Mesendoderm (in vitro differentiated cells): ENCODE measurements at regions not wholly inside any gene's neighbourhood (a gene's known extent, or its start where the extent isn't known, plus 50 kb on each side); places are given as distances from the start of the nearest gene placed in this dataset.

Source experiments
- DNase-seq: peaks from one replicate; pipeline ENCODE4 v3.0.0; 2013
- H2AK5ac ChIP-seq: 2 replicates; pipeline ENCODE4 v1.6.1; 2013; ENCODE audit warnings: low read length, inconsistent platforms
- H2BK120ac ChIP-seq: 2 replicates; pipeline ENCODE4 v1.6.1; 2013; ENCODE audit warnings: low read depth, mild to moderate bottlenecking, low read length, moderate library complexity, mixed read lengths
- H2BK15ac ChIP-seq: replicated peaks from 2 replicates; pipeline ENCODE4 v1.6.1; 2013; ENCODE audit warnings: low read depth, mild to moderate bottlenecking, moderate library complexity
- H2BK5ac ChIP-seq: 2 replicates; pipeline ENCODE4 v1.6.1; 2013; ENCODE audit warnings: low read length, inconsistent platforms
- H3K18ac ChIP-seq: 2 replicates; pipeline ENCODE4 v1.6.1; 2013; ENCODE audit warnings: mild to moderate bottlenecking, low read length, mixed read lengths
- H3K23ac ChIP-seq: one replicate; pipeline ENCODE4 v1.6.1; 2013; ENCODE audit warnings: low read length
- H3K27ac ChIP-seq: 2 replicates; pipeline ENCODE4 v1.5.1; 2013; ENCODE audit warnings: low read depth, mild to moderate bottlenecking, inconsistent platforms, low read length, moderate library complexity
- H3K27me3 ChIP-seq: 2 replicates; pipeline ENCODE4 v1.6.1; 2013; ENCODE audit warnings: low read length, control low read depth, mild to moderate bottlenecking, inconsistent platforms; ENCODE audit not compliant: insufficient read depth, poor library complexity
- H3K36me3 ChIP-seq: 2 replicates; pipeline ENCODE4 v1.6.1; 2013; ENCODE audit warnings: low read length, inconsistent platforms; ENCODE audit not compliant: control insufficient read depth, insufficient read depth
- H3K4ac ChIP-seq: one replicate; pipeline ENCODE4 v1.6.1; 2013; ENCODE audit warnings: low read depth, mild to moderate bottlenecking, low read length, moderate library complexity
- H3K4me1 ChIP-seq: 2 replicates; pipeline ENCODE4 v1.6.1; 2013; ENCODE audit warnings: low read depth, low read length, inconsistent platforms; ENCODE audit not compliant: control insufficient read depth
- H3K4me2 ChIP-seq: 2 replicates; pipeline ENCODE4 v1.6.1; 2013; ENCODE audit warnings: low read length
- H3K4me3 ChIP-seq: 2 replicates; pipeline ENCODE4 v1.5.1; 2013; ENCODE audit warnings: mild to moderate bottlenecking, low read length
- H3K56ac ChIP-seq: one replicate; pipeline ENCODE4 v1.6.1; 2013; ENCODE audit warnings: low read length
- H3K79me1 ChIP-seq: 2 replicates; pipeline ENCODE4 v1.6.1; 2013; ENCODE audit warnings: low read length, inconsistent platforms
- H3K79me2 ChIP-seq: 2 replicates; pipeline ENCODE4 v1.6.1; 2013; ENCODE audit warnings: mild to moderate bottlenecking, low read length; ENCODE audit not compliant: control insufficient read depth, insufficient read depth
- H3K9ac ChIP-seq: 2 replicates; pipeline ENCODE4 v1.6.1; 2013; ENCODE audit warnings: low read length, inconsistent platforms
- H4K5ac ChIP-seq: one replicate; pipeline ENCODE4 v1.6.1; 2013; ENCODE audit warnings: low read length
- H4K8ac ChIP-seq: one replicate; pipeline ENCODE4 v1.6.1; 2013; ENCODE audit warnings: low read depth, mild to moderate bottlenecking, control low read depth, low read length, moderate library complexity
- WGBS: extraction: QIAGEN DNeasy Blood & Tissue Kit; methylation state at CpG from one replicate; pipeline ENCODE4 v1.1.7; 2013; ENCODE audit warnings: low lambda C conversion rate, missing lambda C conversion rate; ENCODE audit not compliant: insufficient coverage; ENCODE audit errors: extremely low coverage; 5-methylcytosine and 5-hydroxymethylcytosine counted together

DNA sequence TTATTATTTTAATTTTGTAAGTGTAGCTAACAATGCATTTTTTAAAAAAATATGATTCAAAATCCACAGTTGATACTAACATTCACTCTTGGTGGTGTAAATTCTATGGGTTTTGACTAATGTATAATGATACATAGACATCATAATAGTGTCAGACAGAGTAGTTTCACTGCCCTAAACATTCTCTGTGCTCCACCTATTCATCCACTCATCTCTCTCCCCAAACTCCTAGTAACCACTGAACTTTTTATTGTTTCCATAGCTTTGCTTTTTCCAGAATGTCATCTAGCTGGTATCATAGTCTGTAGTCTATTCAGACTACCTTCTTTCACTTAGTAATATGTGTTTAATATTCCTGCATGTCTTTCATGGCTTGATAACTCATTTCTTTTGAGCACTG is 194.0 kb upstream of the NLGN4Y start:
- H3K79me1 ChIP-seq, result no peaks in the 10 kb centered on the region
- H3K4ac ChIP-seq, result no peak overlapping the region
- no peak overlapping the region for H2BK5ac ChIP-seq
- no peaks in the 10 kb centered on the region for H3K27me3 ChIP-seq
- no peak overlapping the region for H3K23ac ChIP-seq
- no peak overlapping the region for H3K18ac ChIP-seq
- no peak overlapping the region for H3K9ac ChIP-seq
- no peaks in the 10 kb centered on the region for H3K4me1 ChIP-seq
- H3K79me2 ChIP-seq, result no peaks in the 10 kb centered on the region
- no peak for DNase-seq
- H2BK120ac ChIP-seq, result no peak overlapping the region
- no peak overlapping the region for H2AK5ac ChIP-seq
- H2BK15ac ChIP-seq, result no peak overlapping the region
- H3K56ac ChIP-seq, result no peak overlapping the region
- H4K8ac ChIP-seq, result no peak overlapping the region
- no peak overlapping the region for H3K27ac ChIP-seq
- H4K5ac ChIP-seq, result no peak overlapping the region
- H3K36me3 ChIP-seq, result no peaks in the 10 kb centered on the region
- no peak overlapping the region for H3K4me3 ChIP-seq
- no peak overlapping the region for H3K4me2 ChIP-seq

DNA sequence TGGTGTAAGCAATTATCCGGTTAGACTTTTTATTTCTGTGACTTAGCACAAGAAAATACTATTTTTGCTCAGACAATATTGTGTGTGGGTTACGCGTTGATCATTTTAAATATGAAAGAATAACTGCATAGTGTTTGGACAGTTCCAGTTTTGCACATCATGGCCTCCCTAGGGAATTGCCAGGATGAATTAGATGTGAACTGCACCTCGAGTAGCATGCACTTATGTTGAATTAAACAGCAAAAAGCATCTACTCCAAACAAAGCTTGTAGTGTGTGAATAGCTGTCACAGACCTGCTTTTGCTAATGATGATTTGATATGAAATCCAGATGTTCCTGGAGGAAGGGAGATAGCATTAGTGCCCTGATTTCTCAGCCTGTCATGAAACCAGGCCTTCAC is 184.8 kb upstream of the NLGN4Y start:
- no CpG with 5 or more reads among the region's 4 CpGs for WGBS
- no peaks in the 10 kb centered on the region for H3K79me2 ChIP-seq
- no peak overlapping the region for H3K4me2 ChIP-seq
- no peak overlapping the region for H2BK120ac ChIP-seq
- H2AK5ac ChIP-seq, result no peak overlapping the region
- no peak overlapping the region for H4K5ac ChIP-seq
- H2BK5ac ChIP-seq, result no peak overlapping the region
- H3K23ac ChIP-seq, result no peak overlapping the region
- H3K27me3 ChIP-seq, result no peaks in the 10 kb centered on the region
- no peak overlapping the region for H3K4ac ChIP-seq
- no peaks in the 10 kb centered on the region for H3K4me1 ChIP-seq
- no peak overlapping the region for H3K4me3 ChIP-seq
- no peak overlapping the region for H3K56ac ChIP-seq
- H3K18ac ChIP-seq, result no peak overlapping the region
- H3K36me3 ChIP-seq, result no peaks in the 10 kb centered on the region
- no peak overlapping the region for H4K8ac ChIP-seq
- no peak overlapping the region for H3K27ac ChIP-seq
- DNase-seq, result peak; percentile 10
- H2BK15ac ChIP-seq, result no peak overlapping the region
- no peaks in the 10 kb centered on the region for H3K79me1 ChIP-seq
- no peak overlapping the region for H3K9ac ChIP-seq

DNA sequence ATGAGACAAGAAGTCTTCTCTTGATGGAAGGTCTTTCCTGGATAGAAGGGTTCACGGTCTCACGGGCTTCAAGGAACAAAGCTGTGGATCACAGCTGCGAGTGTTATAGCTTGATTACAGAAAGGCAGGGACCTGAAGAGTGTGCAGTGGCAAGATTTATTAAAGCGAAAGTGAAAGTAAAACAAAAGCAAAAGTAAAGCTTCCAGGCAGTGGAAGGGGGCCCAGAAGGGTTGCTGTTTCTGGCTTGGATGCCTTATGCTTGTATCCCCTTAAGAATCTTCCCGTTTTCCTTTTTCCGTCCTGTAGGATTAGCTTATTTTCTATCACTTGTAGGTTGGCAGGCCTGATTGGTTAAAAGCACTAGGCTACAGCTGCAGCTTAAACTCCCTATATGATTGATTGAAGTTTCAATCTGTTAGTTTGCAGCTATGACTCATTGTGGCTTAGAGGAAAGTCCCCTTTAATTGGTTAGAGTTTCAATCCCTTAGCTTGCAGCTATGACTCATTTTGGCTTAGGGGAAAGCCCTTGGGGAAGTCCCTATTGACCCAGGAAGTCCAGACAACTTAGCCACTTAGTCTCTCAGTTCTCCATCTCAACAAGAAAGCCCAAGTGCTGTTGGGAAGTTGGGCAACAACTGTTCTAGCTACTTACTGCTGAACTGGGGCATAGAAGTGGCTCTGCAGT is 183.7 kb upstream of the NLGN4Y start:
- Histone ChIP-seq H2AK5ac (no peak overlapping the region), H3K4me2 (no peak overlapping the region), H4K5ac (no peak overlapping the region), H4K8ac (no peak overlapping the region), H3K79me2 (no peaks in the 10 kb centered on the region), H2BK15ac (no peak overlapping the region), H2BK5ac (no peak overlapping the region), H2BK120ac (no peak overlapping the region), H3K79me1 (no peaks in the 10 kb centered on the region), H3K27me3 (no peaks in the 10 kb centered on the region), H3K4me1 (no peaks in the 10 kb centered on the region), H3K36me3 (no peaks in the 10 kb centered on the region), H3K9ac (no peak overlapping the region), H3K18ac (peak overlapping the region; percentile 51), H3K56ac (no peak overlapping the region), H3K4me3 (no peak overlapping the region), H3K23ac (no peak overlapping the region), H3K4ac (no peak overlapping the region), H3K27ac (no peak overlapping the region)
- WGBS, result no CpG with 5 or more reads among the region's 6 CpGs
- peak; percentile 36 for DNase-seq

DNA sequence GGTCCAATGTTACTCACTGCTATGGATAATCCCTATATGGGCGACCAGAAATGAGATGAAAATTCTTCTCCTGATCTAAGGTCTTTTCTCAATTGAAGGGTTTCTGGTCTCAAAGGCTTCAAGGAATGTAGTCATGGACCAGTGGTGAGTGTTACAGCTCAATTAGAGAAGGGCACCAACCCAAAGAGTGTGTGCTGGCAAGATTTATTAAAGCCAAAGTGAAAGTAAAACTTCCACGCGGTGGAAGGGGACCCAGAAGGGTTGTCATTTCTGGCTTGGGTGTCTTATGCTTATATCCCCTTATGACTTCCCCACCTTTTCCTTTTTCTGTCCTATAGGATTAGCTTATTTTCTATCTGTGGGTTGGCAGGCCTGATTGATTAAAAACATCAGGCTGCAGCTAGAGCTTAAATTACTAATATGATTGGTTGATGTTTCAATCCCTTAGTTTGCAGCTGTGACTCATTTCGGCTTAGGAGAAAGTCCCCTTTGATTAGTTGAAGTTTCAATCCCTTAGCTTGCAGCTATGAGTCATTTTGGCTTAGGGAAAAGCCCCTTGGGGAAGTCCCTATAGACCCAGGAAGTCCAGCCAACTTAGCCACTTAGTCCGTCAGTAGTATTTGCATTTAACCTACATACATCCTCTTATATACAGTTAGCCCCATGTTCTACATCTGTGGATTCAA is 179.5 kb upstream of the NLGN4Y start:
- Histone ChIP-seq H3K27me3 (no peaks in the 10 kb centered on the region), H2BK120ac (no peak overlapping the region), H3K18ac (no peak overlapping the region), H3K79me1 (no peaks in the 10 kb centered on the region), H3K4ac (no peak overlapping the region), H3K4me1 (no peaks in the 10 kb centered on the region), H3K4me2 (no peak overlapping the region), H2AK5ac (no peak overlapping the region), H3K36me3 (no peaks in the 10 kb centered on the region), H3K4me3 (no peak overlapping the region), H3K79me2 (no peaks in the 10 kb centered on the region), H2BK15ac (no peak overlapping the region), H3K9ac (no peak overlapping the region), H4K8ac (no peak overlapping the region), H4K5ac (no peak overlapping the region), H3K23ac (no peak overlapping the region), H2BK5ac (no peak overlapping the region), H3K27ac (no peak overlapping the region), H3K56ac (no peak overlapping the region)
- WGBS, result no CpG with 5 or more reads among the region's 5 CpGs
- DNase-seq, result peak; percentile 20

DNA sequence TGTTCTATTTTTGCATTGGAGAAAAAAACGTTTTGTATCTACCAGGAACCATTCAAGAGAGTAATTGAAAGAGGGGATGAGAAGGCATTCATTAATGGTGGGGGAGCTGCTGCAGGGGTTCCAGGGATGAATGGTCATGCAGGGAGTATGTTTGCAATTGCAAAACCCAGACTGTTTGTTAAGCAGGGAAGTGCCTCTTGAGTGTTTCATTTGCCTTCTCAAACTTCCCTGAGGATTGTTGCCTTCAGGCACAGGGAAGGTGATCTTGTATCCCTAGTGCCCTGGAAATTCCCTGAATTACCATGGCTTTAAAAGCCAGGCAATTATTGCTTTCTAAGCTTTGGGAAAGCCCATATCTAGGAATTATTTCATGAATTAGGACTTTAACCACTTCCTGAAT is 172.7 kb upstream of the NLGN4Y start:
- H3K27me3 ChIP-seq, result no peaks in the 10 kb centered on the region
- no peak overlapping the region for H3K4ac ChIP-seq
- no peak overlapping the region for H3K23ac ChIP-seq
- H4K8ac ChIP-seq, result no peak overlapping the region
- no peaks in the 10 kb centered on the region for H3K79me1 ChIP-seq
- H4K5ac ChIP-seq, result no peak overlapping the region
- no peak overlapping the region for H3K4me2 ChIP-seq
- no peak overlapping the region for H2BK15ac ChIP-seq
- H2BK120ac ChIP-seq, result no peak overlapping the region
- DNase-seq, result no peak
- no peak overlapping the region for H3K4me3 ChIP-seq
- H3K18ac ChIP-seq, result no peak overlapping the region
- H2AK5ac ChIP-seq, result no peak overlapping the region
- H3K79me2 ChIP-seq, result no peaks in the 10 kb centered on the region
- H3K4me1 ChIP-seq, result no peaks in the 10 kb centered on the region
- H3K27ac ChIP-seq, result no peak overlapping the region
- H3K56ac ChIP-seq, result no peak overlapping the region
- H2BK5ac ChIP-seq, result no peak overlapping the region
- no peak overlapping the region for H3K9ac ChIP-seq
- WGBS, result no CpG with 5 or more reads among the region's 1 CpG
- no peaks in the 10 kb centered on the region for H3K36me3 ChIP-seq

DNA sequence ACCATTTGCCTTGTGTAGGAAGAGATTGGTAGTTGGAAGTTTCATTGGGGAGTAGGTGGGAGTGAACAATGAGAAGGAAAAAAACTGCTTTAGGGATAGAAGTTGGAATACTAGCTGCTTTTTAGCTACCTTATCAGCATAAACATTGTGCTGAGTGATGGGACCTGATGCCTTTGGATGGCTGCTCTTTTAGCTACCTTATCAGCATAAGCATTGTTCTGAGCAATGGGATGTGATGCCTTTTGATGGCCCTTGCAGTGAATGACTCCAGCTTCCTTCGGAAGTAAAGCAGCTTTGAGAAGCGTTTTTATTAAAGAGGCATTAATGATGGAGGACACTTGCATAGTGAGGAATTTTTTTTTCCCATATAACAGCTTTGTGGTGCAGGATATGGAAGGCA is 168.2 kb upstream of the NLGN4Y start:
- no peaks in the 10 kb centered on the region for H3K36me3 ChIP-seq
- WGBS, result no CpG with 5 or more reads among the region's 2 CpGs

More for the DNA sequence above, 168.2 kb upstream of the NLGN4Y start:
- Histone ChIP-seq H2AK5ac (no peak overlapping the region), H3K79me1 (no peaks in the 10 kb centered on the region), H3K79me2 (no peaks in the 10 kb centered on the region), H3K4me1 (peaks cover 7% of the 10 kb centered on the region), H3K4me3 (no peak overlapping the region), H2BK15ac (no peak overlapping the region), H3K9ac (no peak overlapping the region), H3K27me3 (no peaks in the 10 kb centered on the region), H2BK120ac (no peak overlapping the region), H3K56ac (no peak overlapping the region), H3K23ac (no peak overlapping the region), H2BK5ac (no peak overlapping the region), H4K5ac (no peak overlapping the region), H3K27ac (no peak overlapping the region), H3K4ac (no peak overlapping the region), H3K18ac (no peak overlapping the region), H4K8ac (no peak overlapping the region), H3K4me2 (no peak overlapping the region)
- peak; percentile 30 for DNase-seq
